ENCODE measurements at regions not wholly inside any gene's neighbourhood (a gene's known extent, or its start where the extent isn't known, plus 50 kb on each side); places are given as distances from the start of the nearest gene placed in this dataset.

- peaks cover 11% of the 10 kb centered on the region for H3K4me1 ChIP-seq
- WGBS, 2 donors, result 74 to 75% methylated on average over 2 of the region's 2 CpGs
- no peaks in the 10 kb centered on the region for H3K27me3 ChIP-seq
- H3K27ac ChIP-seq, result no peak overlapping the region
- no peak for DNase-seq
- no peak overlapping the region for H3K4me3 ChIP-seq
- H3K9me3 ChIP-seq, result no peaks in the 10 kb centered on the region
- no peak for TF ChIP-seq POLR2A (IDR thresholded peaks at IDR 0.05)
- TF ChIP-seq, protein P1, sequence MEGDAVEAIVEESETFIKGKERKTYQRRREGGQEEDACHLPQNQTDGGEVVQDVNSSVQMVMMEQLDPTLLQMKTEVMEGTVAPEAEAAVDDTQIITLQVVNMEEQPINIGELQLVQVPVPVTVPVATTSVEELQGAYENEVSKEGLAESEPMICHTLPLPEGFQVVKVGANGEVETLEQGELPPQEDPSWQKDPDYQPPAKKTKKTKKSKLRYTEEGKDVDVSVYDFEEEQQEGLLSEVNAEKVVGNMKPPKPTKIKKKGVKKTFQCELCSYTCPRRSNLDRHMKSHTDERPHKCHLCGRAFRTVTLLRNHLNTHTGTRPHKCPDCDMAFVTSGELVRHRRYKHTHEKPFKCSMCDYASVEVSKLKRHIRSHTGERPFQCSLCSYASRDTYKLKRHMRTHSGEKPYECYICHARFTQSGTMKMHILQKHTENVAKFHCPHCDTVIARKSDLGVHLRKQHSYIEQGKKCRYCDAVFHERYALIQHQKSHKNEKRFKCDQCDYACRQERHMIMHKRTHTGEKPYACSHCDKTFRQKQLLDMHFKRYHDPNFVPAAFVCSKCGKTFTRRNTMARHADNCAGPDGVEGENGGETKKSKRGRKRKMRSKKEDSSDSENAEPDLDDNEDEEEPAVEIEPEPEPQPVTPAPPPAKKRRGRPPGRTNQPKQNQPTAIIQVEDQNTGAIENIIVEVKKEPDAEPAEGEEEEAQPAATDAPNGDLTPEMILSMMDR (IDR thresholded peaks at IDR 0.05), result no peak
- intact Hi-C loops (cut with DNase I), result no loop called here
- H3K36me3 ChIP-seq (replicated peaks in 1 of 2; ENCODE audit: insufficient read depth in 1 of 2, low read depth in 2 of 2), result no peaks in the 10 kb centered on the region
- no peak for ATAC-seq
Observed at GRCh38 chr13:79939689-79940088, 401.2 kb downstream of the SPRY2 start.

GRCh38 chr13:79937771-79938216, 403.1 kb downstream of the SPRY2 start:
- Histone ChIP-seq H3K4me1 (peaks cover 14% of the 10 kb centered on the region), H3K36me3 (replicated peaks in 1 of 2; ENCODE audit: insufficient read depth in 1 of 2, low read depth in 2 of 2) (no peaks in the 10 kb centered on the region), H3K27ac (peak overlapping the region; percentile 46 to 81 (median 80)), H3K9me3 (no peaks in the 10 kb centered on the region), H3K27me3 (no peaks in the 10 kb centered on the region), H3K4me3 (no peak overlapping the region)
- 54 to 67% methylated on average over 3 of the region's 3 CpGs for WGBS, 2 donors
- no peak for DNase-seq
- intact Hi-C loops (cut with DNase I), result no loop called here
- TF ChIP-seq POLR2A (IDR thresholded peaks at IDR 0.05), result no peak
- TF ChIP-seq, protein P1 (IDR thresholded peaks at IDR 0.05), result no peak
- ATAC-seq, result no peak

GRCh38 chr13:79937311-79937710, 403.6 kb downstream of the SPRY2 start:
- peak overlapping the region; percentile 46 to 81 (median 80) for H3K27ac ChIP-seq
- intact Hi-C loops (cut with DNase I), result no loop called here
- DNase-seq, result no peak
- H3K9me3 ChIP-seq, result no peaks in the 10 kb centered on the region
- no peak overlapping the region for H3K4me3 ChIP-seq
- peaks cover 16% of the 10 kb centered on the region for H3K4me1 ChIP-seq
- no peak for TF ChIP-seq POLR2A (IDR thresholded peaks at IDR 0.05)
- TF ChIP-seq, protein P1 (IDR thresholded peaks at IDR 0.05), result no peak
- no peaks in the 10 kb centered on the region for H3K27me3 ChIP-seq
- no peak for ATAC-seq
- 69 to 71% methylated on average over 4 of the region's 4 CpGs for WGBS, 2 donors
- H3K36me3 ChIP-seq (replicated peaks in 1 of 2; ENCODE audit: insufficient read depth in 1 of 2, low read depth in 2 of 2), result no peaks in the 10 kb centered on the region

DNA sequence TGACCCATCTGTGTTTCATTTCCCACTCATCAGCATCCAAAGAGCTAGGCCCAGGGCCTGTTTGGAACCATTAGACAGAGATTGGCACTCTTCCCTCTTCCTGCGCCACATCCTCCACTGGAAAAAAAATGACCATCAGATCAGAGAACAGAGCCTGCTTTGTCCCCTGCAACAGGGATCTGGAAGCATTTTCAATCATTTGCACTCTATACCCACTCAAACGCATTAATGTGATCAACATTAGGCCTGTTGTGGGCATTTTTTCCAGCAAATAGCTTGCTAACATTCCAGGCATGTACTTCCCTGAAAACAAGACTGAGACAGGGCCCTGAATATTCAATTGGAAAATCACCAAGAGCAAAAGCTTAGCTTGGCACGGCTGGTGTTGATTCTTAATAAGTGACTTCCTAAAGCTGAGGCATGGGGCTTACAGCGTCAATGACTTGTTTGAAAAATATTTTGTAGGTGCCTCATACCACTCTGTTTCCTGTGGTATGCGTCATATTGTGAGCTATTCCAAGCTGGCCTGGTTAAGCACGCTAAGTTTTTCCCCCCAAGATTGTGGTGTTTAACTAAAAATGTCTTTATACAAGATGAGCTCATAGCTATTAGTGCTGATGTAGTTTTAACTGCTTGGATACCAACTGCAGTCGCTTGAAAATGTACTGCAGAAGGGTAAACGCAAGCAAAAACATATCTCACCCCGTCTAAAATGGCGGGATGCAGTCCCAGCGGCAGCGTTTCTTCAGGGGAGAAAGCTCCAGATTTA, 404.4 kb downstream of the SPRY2 start:
- Histone ChIP-seq H3K4me3 (no peak overlapping the region), H3K9me3 (no peaks in the 10 kb centered on the region), H3K4me1 (peaks cover 16% of the 10 kb centered on the region), H3K36me3 (replicated peaks in 1 of 2; ENCODE audit: insufficient read depth in 1 of 2, low read depth in 2 of 2) (no peaks in the 10 kb centered on the region), H3K27ac (peak overlapping the region; percentile 76 to 81 (median 80)), H3K27me3 (no peaks in the 10 kb centered on the region)
- WGBS, 2 donors, result 44 to 59% methylated on average over 12 of the region's 12 CpGs
- DNase-seq (peak; percentile 31 to 64 (median 53)), ATAC-seq (peak; percentile 95)
- no peak for TF ChIP-seq POLR2A (IDR thresholded peaks at IDR 0.05)
- TF ChIP-seq, protein P1 (IDR thresholded peaks at IDR 0.05), result no peak
- intact Hi-C loops (cut with DNase I), result no loop called here

- Histone ChIP-seq H3K4me1 (peaks cover 16% of the 10 kb centered on the region), H3K27ac (peak overlapping the region in 2 of 4 donors; percentile 80 to 81), H3K36me3 (replicated peaks in 1 of 2; ENCODE audit: insufficient read depth in 1 of 2, low read depth in 2 of 2) (no peaks in the 10 kb centered on the region), H3K4me3 (no peak overlapping the region), H3K27me3 (no peaks in the 10 kb centered on the region), H3K9me3 (no peaks in the 10 kb centered on the region)
- DNase-seq (no peak), ATAC-seq (no peak)
- intact Hi-C loops (cut with DNase I), result no loop called here
- TF ChIP-seq POLR2A (IDR thresholded peaks at IDR 0.05), result no peak
- TF ChIP-seq, protein P1 (IDR thresholded peaks at IDR 0.05), result no peak
Observed at GRCh38 chr13:79935121-79935520, 405.8 kb downstream of the SPRY2 start.
